OCI-LY7 (cell line): ENCODE measurements at regions not wholly inside any gene's neighbourhood (a gene's known extent, or its start where the extent isn't known, plus 50 kb on each side); places are given as distances from the start of the nearest gene placed in this dataset.

ENCODE experiments used
- EZH2phosphoT487 ChIP-seq: fragments of 200-600 bp; sonication (generic); IDR thresholded peaks from 2 replicates; pipeline ENCODE4 v1.6.1; 2018; ENCODE audit warnings: low read depth, borderline replicate concordance, mild to moderate bottlenecking, mixed run types, antibody characterized with exemption, low read length, moderate library complexity, mixed read lengths
- TF ChIP-seq, protein P1 (sequence below): fragments of 200-600 bp; sonication (generic); conservative IDR thresholded peaks from 2 replicates; pipeline ENCODE4 v1.5.1; 2014; ENCODE audit warnings: mild to moderate bottlenecking, antibody characterized with exemption, low read length, moderate library complexity, mixed read lengths

DNA sequence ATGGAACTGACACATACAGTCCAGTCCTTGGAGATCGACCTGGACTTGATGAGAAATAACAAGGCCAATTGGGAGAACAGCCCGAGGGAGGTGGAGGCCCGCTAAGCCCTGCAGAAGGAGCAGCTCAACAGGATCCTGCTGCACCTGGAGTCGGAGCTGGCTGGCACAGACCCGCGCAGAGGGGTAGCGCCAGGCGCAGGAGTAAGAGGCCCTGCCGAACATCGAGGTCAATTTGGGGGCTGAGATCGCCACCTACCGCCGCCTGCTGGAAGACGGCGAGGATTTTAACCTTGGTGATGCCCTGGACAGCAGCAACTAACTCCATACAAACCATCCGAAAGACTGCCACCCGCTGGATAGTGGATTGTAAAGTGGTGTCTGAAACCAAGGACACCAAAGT is 1610.1 kb upstream of the ACO1 start:
- TF ChIP-seq, protein P1, sequence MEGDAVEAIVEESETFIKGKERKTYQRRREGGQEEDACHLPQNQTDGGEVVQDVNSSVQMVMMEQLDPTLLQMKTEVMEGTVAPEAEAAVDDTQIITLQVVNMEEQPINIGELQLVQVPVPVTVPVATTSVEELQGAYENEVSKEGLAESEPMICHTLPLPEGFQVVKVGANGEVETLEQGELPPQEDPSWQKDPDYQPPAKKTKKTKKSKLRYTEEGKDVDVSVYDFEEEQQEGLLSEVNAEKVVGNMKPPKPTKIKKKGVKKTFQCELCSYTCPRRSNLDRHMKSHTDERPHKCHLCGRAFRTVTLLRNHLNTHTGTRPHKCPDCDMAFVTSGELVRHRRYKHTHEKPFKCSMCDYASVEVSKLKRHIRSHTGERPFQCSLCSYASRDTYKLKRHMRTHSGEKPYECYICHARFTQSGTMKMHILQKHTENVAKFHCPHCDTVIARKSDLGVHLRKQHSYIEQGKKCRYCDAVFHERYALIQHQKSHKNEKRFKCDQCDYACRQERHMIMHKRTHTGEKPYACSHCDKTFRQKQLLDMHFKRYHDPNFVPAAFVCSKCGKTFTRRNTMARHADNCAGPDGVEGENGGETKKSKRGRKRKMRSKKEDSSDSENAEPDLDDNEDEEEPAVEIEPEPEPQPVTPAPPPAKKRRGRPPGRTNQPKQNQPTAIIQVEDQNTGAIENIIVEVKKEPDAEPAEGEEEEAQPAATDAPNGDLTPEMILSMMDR: peak; percentile 24; the same call in 1 of the 2 replicates
- TF ChIP-seq EZH2phosphoT487: no peak
